DMS114 treated with DMSO at 0.1 percent for 48 hours (cell line): ENCODE measurements at regions not wholly inside any gene's neighbourhood (a gene's known extent, or its start where the extent isn't known, plus 50 kb on each side); places are given as distances from the start of the nearest gene placed in this dataset.
A peak's percentile ranks its signal among the peaks of the same experiment; 100 is the strongest.
"Not testable (repeated sequence)": the region's sequence is repeated elsewhere in the genome, so short reads cannot be mapped to it uniquely, and the experiment has no call there.

Experiments used
- DNase-seq: peaks from one replicate; lab custom pipeline; 2025; ENCODE audit not compliant: unreplicated experiment; lab: John Stamatoyannopoulos, UW

- DNase-seq, result no peak
Observed at GRCh38 chr6:168369786-168370185, 50.2 kb upstream of the DACT2 start.

GRCh38 chr6:168370310-168370991, 50.9 kb upstream of the DACT2 start:
- DNase-seq, result peak; percentile 15

- no peak for DNase-seq
Observed at GRCh38 chr6:168371185-168371584, 51.6 kb upstream of the DACT2 start.

GRCh38 chr6:168371618-168371980, 52.0 kb upstream of the DACT2 start:
- DNase-seq, result no peak

GRCh38 chr6:168371981-168372711, 52.6 kb upstream of the DACT2 start:
- no peak for DNase-seq

GRCh38 chr6:168372889-168373288, 53.3 kb upstream of the DACT2 start:
- DNase-seq, result no peak

GRCh38 chr6:168373389-168373788, 53.8 kb upstream of the DACT2 start:
- DNase-seq, result no peak

GRCh38 chr6:168374051-168374502, 54.5 kb upstream of the DACT2 start:
- no peak for DNase-seq

GRCh38 chr6:168374541-168375071, 55.0 kb upstream of the DACT2 start:
- DNase-seq, result no peak

- DNase-seq, result no peak
Observed at GRCh38 chr6:168376120-168376519, 56.5 kb upstream of the DACT2 start.

- no peak for DNase-seq
Observed at GRCh38 chr6:168376811-168377483, 57.4 kb upstream of the DACT2 start.

- DNase-seq, result no peak
Observed at GRCh38 chr6:168377484-168377855, 57.9 kb upstream of the DACT2 start.

GRCh38 chr6:168377856-168378832, 58.6 kb upstream of the DACT2 start:
- DNase-seq, result no peak

GRCh38 chr6:168379579-168379978, 60.0 kb upstream of the DACT2 start:
- DNase-seq, result not testable (repeated sequence)

- not testable (repeated sequence) for DNase-seq
Observed at GRCh38 chr6:168380166-168380955, 60.6 kb upstream of the SMOC2 start.

GRCh38 chr6:168380956-168381605, 59.9 kb upstream of the SMOC2 start:
- DNase-seq, result no peak

GRCh38 chr6:168381726-168382458, 59.1 kb upstream of the SMOC2 start:
- no peak for DNase-seq

GRCh38 chr6:168383062-168383854, 57.7 kb upstream of the SMOC2 start:
- DNase-seq, result no peak
